SK-N-SH treated with all-trans-retinoic acid at 6 μM for 48 hours (cell line): ENCODE measurements at regions not wholly inside any gene's neighbourhood (a gene's known extent, or its start where the extent isn't known, plus 50 kb on each side); places are given as distances from the start of the nearest gene placed in this dataset.

Experiments used
- ATAC-seq: fragments of 200-7000 bp; cut with Tn5 transposase; 3 replicates; pipeline ENCODE4 v1.9.1; 2020; ENCODE audit warnings: mild to moderate bottlenecking, moderate library complexity
- ARNTL ChIP-seq: fragments of 450-650 bp; formaldehyde crosslinking; IDR thresholded peaks from 2 replicates; pipeline ENCODE4 v1.5.0; 2020; ENCODE audit warnings: low read depth, mild to moderate bottlenecking, moderate library complexity, borderline replicate concordance
- BACH2 ChIP-seq: fragments of 250-450 bp; sonication (Bioruptor Pico); IDR thresholded peaks from 2 replicates; pipeline ENCODE4 v1.9.0; 2021; ENCODE audit warnings: mild to moderate bottlenecking, borderline replicate concordance
- CSDC2 ChIP-seq: fragments of 250-450 bp; sonication (Bioruptor Pico); IDR thresholded peaks from 2 replicates; pipeline ENCODE4 v1.5.0; 2020; ENCODE audit warnings: mild to moderate bottlenecking, moderate library complexity
- CSRNP3 ChIP-seq: fragments of 250-450 bp; sonication (Bioruptor Pico); IDR thresholded peaks from 2 replicates; pipeline ENCODE4 v1.5.1; 2021; ENCODE audit warnings: mild to moderate bottlenecking, moderate library complexity
- ESRRG ChIP-seq: fragments of 250-450 bp; sonication (Bioruptor Pico); IDR thresholded peaks from 2 replicates; pipeline ENCODE4 v1.6.1; 2021; ENCODE audit warnings: mild to moderate bottlenecking
- GLIS3 ChIP-seq: fragments of 250-450 bp; sonication (Bioruptor Pico); IDR thresholded peaks from 2 replicates; pipeline ENCODE4 v1.5.0; 2020; ENCODE audit warnings: mild to moderate bottlenecking, moderate library complexity
- ISL1 ChIP-seq: fragments of 250-450 bp; sonication (Bioruptor Pico); IDR thresholded peaks from 2 replicates; pipeline ENCODE4 v2.1.2; 2022; ENCODE audit warnings: mild to moderate bottlenecking, moderate library complexity
- OSR1 ChIP-seq: fragments of 250-450 bp; sonication (Bioruptor Pico); IDR thresholded peaks from 2 replicates; pipeline ENCODE4 v1.8.0; 2022; ENCODE audit warnings: moderate library complexity, mild to moderate bottlenecking, inconsistent platforms
- POU6F1 ChIP-seq: fragments of 250-450 bp; sonication (Bioruptor Pico); IDR thresholded peaks from 2 replicates; pipeline ENCODE4 v1.8.0; 2021; ENCODE audit warnings: low read depth, mild to moderate bottlenecking, moderate library complexity, borderline replicate concordance
- PPARA ChIP-seq: fragments of 250-450 bp; sonication (Bioruptor Pico); IDR thresholded peaks from 2 replicates; pipeline ENCODE4 v1.5.0; 2020; ENCODE audit warnings: mild to moderate bottlenecking, borderline replicate concordance
- RARB ChIP-seq: fragments of 250-450 bp; sonication (Bioruptor Pico); IDR thresholded peaks from 2 replicates; pipeline ENCODE4 v1.8.0; 2021; ENCODE audit warnings: mild to moderate bottlenecking, moderate library complexity
- SNAI2 ChIP-seq: fragments of 250-450 bp; sonication (Bioruptor Pico); IDR thresholded peaks from 2 replicates; pipeline ENCODE4 v1.5.0; 2020; ENCODE audit warnings: mild to moderate bottlenecking, moderate library complexity
- TCF4 ChIP-seq: fragments of 250-450 bp; sonication (Bioruptor Pico); IDR thresholded peaks from 2 replicates; pipeline ENCODE4 v1.8.0; 2021; ENCODE audit warnings: mild to moderate bottlenecking, moderate library complexity, borderline replicate concordance
- TOX ChIP-seq: fragments of 250-450 bp; sonication (Bioruptor Pico); IDR thresholded peaks from 2 replicates; pipeline ENCODE4 v1.8.0; 2021; ENCODE audit warnings: mild to moderate bottlenecking, moderate library complexity, borderline replicate concordance
- TSHZ2 ChIP-seq: fragments of 250-450 bp; sonication (Bioruptor Pico); IDR thresholded peaks from 2 replicates; pipeline ENCODE4 v1.5.0; 2020; ENCODE audit warnings: mild to moderate bottlenecking, moderate library complexity
- ZFP3 ChIP-seq: fragments of 250-450 bp; sonication (Bioruptor Pico); IDR thresholded peaks from 2 replicates; pipeline ENCODE4 v1.5.0; 2020; ENCODE audit warnings: mild to moderate bottlenecking, moderate library complexity
- ZFP30 ChIP-seq: fragments of 450-650 bp; formaldehyde crosslinking; IDR thresholded peaks from 2 replicates; pipeline ENCODE4 v1.5.0; 2022; ENCODE audit warnings: mild to moderate bottlenecking, moderate library complexity
- ZNF565 ChIP-seq: fragments of 450-650 bp; formaldehyde crosslinking; conservative IDR thresholded peaks from 2 replicates; pipeline ENCODE4 v1.5.0; 2020; ENCODE audit warnings: low read depth, mild to moderate bottlenecking, moderate library complexity
- ZNF70 ChIP-seq: fragments of 450-650 bp; formaldehyde crosslinking; IDR thresholded peaks from 2 replicates; pipeline ENCODE4 v1.5.0; 2020; ENCODE audit warnings: mild to moderate bottlenecking, moderate library complexity
- ZNF8 ChIP-seq: fragments of 450-650 bp; formaldehyde crosslinking; IDR thresholded peaks from 2 replicates; pipeline ENCODE4 v1.5.0; 2020; ENCODE audit warnings: mild to moderate bottlenecking, moderate library complexity
- TF ChIP-seq, protein P1 (sequence below): fragments of 250-450 bp; sonication (Bioruptor Pico); IDR thresholded peaks from 2 replicates; pipeline ENCODE4 v1.5.1; 2020; ENCODE audit warnings: low read depth, mild to moderate bottlenecking, moderate library complexity
- TF ChIP-seq, protein P2 (sequence below): fragments of 250-450 bp; sonication (Bioruptor Pico); IDR thresholded peaks from 2 replicates; pipeline ENCODE4 v1.8.0; 2020; ENCODE audit warnings: mild to moderate bottlenecking, moderate library complexity, borderline replicate concordance

GRCh38 chr5:56337715-56338319 is 104.7 kb upstream of the ANKRD55 start:
- ATAC-seq, result no peak
- no peak for TF ChIP-seq RARB (CRISPR knock-in tag)
- TF ChIP-seq SNAI2 (CRISPR knock-in tag), result no peak
- TF ChIP-seq OSR1 (CRISPR knock-in tag), result no peak
- TF ChIP-seq, protein P1, sequence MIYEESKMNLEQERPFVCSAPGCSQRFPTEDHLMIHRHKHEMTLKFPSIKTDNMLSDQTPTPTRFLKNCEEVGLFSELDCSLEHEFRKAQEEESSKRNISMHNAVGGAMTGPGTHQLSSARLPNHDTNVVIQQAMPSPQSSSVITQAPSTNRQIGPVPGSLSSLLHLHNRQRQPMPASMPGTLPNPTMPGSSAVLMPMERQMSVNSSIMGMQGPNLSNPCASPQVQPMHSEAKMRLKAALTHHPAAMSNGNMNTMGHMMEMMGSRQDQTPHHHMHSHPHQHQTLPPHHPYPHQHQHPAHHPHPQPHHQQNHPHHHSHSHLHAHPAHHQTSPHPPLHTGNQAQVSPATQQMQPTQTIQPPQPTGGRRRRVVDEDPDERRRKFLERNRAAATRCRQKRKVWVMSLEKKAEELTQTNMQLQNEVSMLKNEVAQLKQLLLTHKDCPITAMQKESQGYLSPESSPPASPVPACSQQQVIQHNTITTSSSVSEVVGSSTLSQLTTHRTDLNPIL, result no peak
- no peak for TF ChIP-seq GLIS3 (CRISPR knock-in tag)
- TF ChIP-seq, protein P2, sequence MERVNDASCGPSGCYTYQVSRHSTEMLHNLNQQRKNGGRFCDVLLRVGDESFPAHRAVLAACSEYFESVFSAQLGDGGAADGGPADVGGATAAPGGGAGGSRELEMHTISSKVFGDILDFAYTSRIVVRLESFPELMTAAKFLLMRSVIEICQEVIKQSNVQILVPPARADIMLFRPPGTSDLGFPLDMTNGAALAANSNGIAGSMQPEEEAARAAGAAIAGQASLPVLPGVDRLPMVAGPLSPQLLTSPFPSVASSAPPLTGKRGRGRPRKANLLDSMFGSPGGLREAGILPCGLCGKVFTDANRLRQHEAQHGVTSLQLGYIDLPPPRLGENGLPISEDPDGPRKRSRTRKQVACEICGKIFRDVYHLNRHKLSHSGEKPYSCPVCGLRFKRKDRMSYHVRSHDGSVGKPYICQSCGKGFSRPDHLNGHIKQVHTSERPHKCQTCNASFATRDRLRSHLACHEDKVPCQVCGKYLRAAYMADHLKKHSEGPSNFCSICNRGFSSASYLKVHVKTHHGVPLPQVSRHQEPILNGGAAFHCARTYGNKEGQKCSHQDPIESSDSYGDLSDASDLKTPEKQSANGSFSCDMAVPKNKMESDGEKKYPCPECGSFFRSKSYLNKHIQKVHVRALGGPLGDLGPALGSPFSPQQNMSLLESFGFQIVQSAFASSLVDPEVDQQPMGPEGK, result no peak
- TF ChIP-seq TCF4 (CRISPR knock-in tag), result no peak
- TF ChIP-seq BACH2 (CRISPR knock-in tag), result no peak
- TF ChIP-seq CSRNP3 (CRISPR knock-in tag), result no peak
- no peak for TF ChIP-seq PPARA (CRISPR knock-in tag)
- TF ChIP-seq POU6F1 (CRISPR knock-in tag), result no peak
- no peak for TF ChIP-seq ZNF8 (CRISPR knock-in tag)
- TF ChIP-seq CSDC2, result no peak
- no peak for TF ChIP-seq ZFP3
- no peak for TF ChIP-seq TSHZ2 (CRISPR knock-in tag)
- TF ChIP-seq ESRRG (CRISPR knock-in tag), result no peak
- TF ChIP-seq TOX (CRISPR knock-in tag), result no peak
- no peak for TF ChIP-seq ISL1

DNA sequence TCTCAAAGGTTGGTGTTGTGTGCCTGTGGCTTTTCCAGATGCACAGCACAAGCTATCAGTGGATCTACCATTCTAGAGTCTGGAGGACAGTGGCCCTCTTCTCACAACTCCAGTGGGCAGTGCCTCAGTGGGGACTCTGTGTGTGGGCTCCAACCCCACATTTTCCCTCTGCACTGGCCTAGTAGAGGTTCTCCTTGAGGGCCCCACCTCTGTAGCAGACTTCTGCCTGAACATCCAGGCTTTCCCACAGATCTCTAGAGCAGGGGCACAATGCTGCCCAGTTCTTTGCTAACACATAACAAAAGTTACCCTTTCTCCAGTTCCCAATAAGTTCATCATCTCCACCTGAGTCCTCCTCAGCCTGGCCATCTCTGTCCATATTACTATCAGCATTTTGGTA is 102.1 kb upstream of the ANKRD55 start:
- ATAC-seq, result no peak
- no peak for TF ChIP-seq ZNF70 (CRISPR knock-in tag)
- TF ChIP-seq ZNF565 (CRISPR knock-in tag), result no peak
- TF ChIP-seq, all 23 proteins: peak for 0

- ATAC-seq, result no peak
- TF ChIP-seq GLIS3 (CRISPR knock-in tag) (no peak), TOX (CRISPR knock-in tag) (no peak), TSHZ2 (CRISPR knock-in tag) (no peak), ZFP3 (no peak), OSR1 (CRISPR knock-in tag) (no peak), POU6F1 (CRISPR knock-in tag) (no peak), TCF4 (CRISPR knock-in tag) (no peak), BACH2 (CRISPR knock-in tag) (no peak), CSDC2 (no peak), CSRNP3 (CRISPR knock-in tag) (no peak), ZFP30 (CRISPR knock-in tag) (no peak), PPARA (CRISPR knock-in tag) (no peak), ARNTL (CRISPR knock-in tag) (no peak), RARB (CRISPR knock-in tag) (no peak), ZNF8 (CRISPR knock-in tag) (no peak)
These were observed 97.7 kb upstream of the ANKRD55 start for GRCh38 chr5:56330806-56331205.
